ENCODE measurements at regions not wholly inside any gene's neighbourhood (a gene's known extent, or its start where the extent isn't known, plus 50 kb on each side); places are given as distances from the start of the nearest gene placed in this dataset.
A peak's percentile ranks its signal among the peaks of the same experiment; 100 is the strongest.
"Not testable (repeated sequence)": the region's sequence is repeated elsewhere in the genome, so short reads cannot be mapped to it uniquely, and the experiment has no call there.

GRCh38 chr13:66152596-66152995 lies 1077.5 kb downstream of the PCDH9 start:
- DNase-seq, result no peak

- DNase-seq, result not testable (repeated sequence)
Measured at GRCh38 chr13:66144357-66144756, 1085.8 kb downstream of the PCDH9 start.

- no peak for DNase-seq
Measured at GRCh38 chr13:66139701-66140100, 1090.4 kb downstream of the PCDH9 start.

GRCh38 chr13:66139250-66139649 lies 1090.9 kb downstream of the PCDH9 start:
- DNase-seq, result no peak

GRCh38 chr13:66138172-66138811 lies 1091.8 kb downstream of the PCDH9 start:
- DNase-seq, result no peak

- no peak for DNase-seq
Measured at GRCh38 chr13:66137384-66137783, 1092.8 kb downstream of the PCDH9 start.

GRCh38 chr13:66128692-66129269 lies 1101.4 kb downstream of the PCDH9 start:
- DNase-seq, result no peak

- DNase-seq, result no peak
Measured at GRCh38 chr13:66128201-66128600, 1101.9 kb downstream of the PCDH9 start.

- no peak for DNase-seq
Measured at GRCh38 chr13:66117563-66117962, 1112.6 kb downstream of the PCDH9 start.

- no peak for DNase-seq
Measured at GRCh38 chr13:66113882-66114526, 1116.1 kb downstream of the PCDH9 start.

GRCh38 chr13:66111628-66112027 lies 1118.5 kb downstream of the PCDH9 start:
- no peak for DNase-seq

- no peak for DNase-seq
Measured at GRCh38 chr13:66106246-66106645, 1123.9 kb downstream of the PCDH9 start.

GRCh38 chr13:66102864-66103263 lies 1127.3 kb downstream of the PCDH9 start:
- DNase-seq, result no peak

- no peak for DNase-seq
Measured at GRCh38 chr13:66099825-66100224, 1130.3 kb downstream of the PCDH9 start.

GRCh38 chr13:66098931-66099628 lies 1131.1 kb downstream of the PCDH9 start:
- DNase-seq, result no peak

- no peak for DNase-seq
Measured at GRCh38 chr13:66089711-66090110, 1140.4 kb downstream of the PCDH9 start.

GRCh38 chr13:66087269-66087710 lies 1142.8 kb downstream of the PCDH9 start:
- DNase-seq, result no peak

- no peak for DNase-seq
Measured at GRCh38 chr13:66077132-66077689, 1152.9 kb downstream of the PCDH9 start.

- DNase-seq, result peak; percentile 1
Measured at GRCh38 chr13:66076417-66076816, 1153.7 kb downstream of the PCDH9 start.

- DNase-seq, result no peak
Measured at GRCh38 chr13:66074018-66074615, 1156.0 kb downstream of the PCDH9 start.

GRCh38 chr13:66072097-66072496 lies 1158.0 kb downstream of the PCDH9 start:
- DNase-seq, result not testable (repeated sequence)

GRCh38 chr13:66071608-66072007 lies 1158.5 kb downstream of the PCDH9 start:
- no peak for DNase-seq

- no peak for DNase-seq
Measured at GRCh38 chr13:66071029-66071428, 1159.1 kb downstream of the PCDH9 start.

Data from NCI-H1694 treated with DMSO at 0.1 percent for 48 hours (cell line).